ENCODE measurements at regions not wholly inside any gene's neighbourhood (a gene's known extent, or its start where the extent isn't known, plus 50 kb on each side); places are given as distances from the start of the nearest gene placed in this dataset.

- no peak for ATAC-seq
- TF ChIP-seq GLIS3 (CRISPR knock-in tag; IDR thresholded peaks at IDR 0.05) (no peak), ISL1 (CRISPR knock-in tag; IDR thresholded peaks at IDR 0.05) (no peak), ZFP30 (CRISPR knock-in tag; IDR thresholded peaks at IDR 0.05) (no peak), TCF4 (CRISPR knock-in tag; IDR thresholded peaks at IDR 0.05; ENCODE audit: borderline replicate concordance) (no peak), TSHZ2 (CRISPR knock-in tag; IDR thresholded peaks at IDR 0.05) (no peak), PATZ1 (CRISPR knock-in tag; IDR thresholded peaks at IDR 0.05; ENCODE audit: borderline replicate concordance) (no peak), ZNF70 (CRISPR knock-in tag; IDR thresholded peaks at IDR 0.05) (no peak), ARNTL (CRISPR knock-in tag; IDR thresholded peaks at IDR 0.05; ENCODE audit: borderline replicate concordance, low read depth) (no peak), ESRRG (CRISPR knock-in tag; IDR thresholded peaks at IDR 0.05) (no peak), SNAI2 (CRISPR knock-in tag; IDR thresholded peaks at IDR 0.05) (no peak), ZNF565 (CRISPR knock-in tag; conservative IDR thresholded peaks at IDR 0.05; ENCODE audit: low read depth) (no peak), RARB (CRISPR knock-in tag; IDR thresholded peaks at IDR 0.05) (no peak), ZFP3 (CRISPR knock-in tag; IDR thresholded peaks at IDR 0.05) (no peak), OSR1 (CRISPR knock-in tag; IDR thresholded peaks at IDR 0.05) (no peak), PPARA (CRISPR knock-in tag; IDR thresholded peaks at IDR 0.05; ENCODE audit: borderline replicate concordance) (no peak), ZNF8 (CRISPR knock-in tag; IDR thresholded peaks at IDR 0.05) (no peak)
These were observed 358.0 kb upstream of the ZEB2 start for GRCh38 chr2:144877893-144878292.

- TF ChIP-seq ZC3H10 (CRISPR knock-in tag; IDR thresholded peaks at IDR 0.05) (no peak), ZFP3 (CRISPR knock-in tag; IDR thresholded peaks at IDR 0.05) (no peak), ESRRG (CRISPR knock-in tag; IDR thresholded peaks at IDR 0.05) (no peak), ZNF70 (CRISPR knock-in tag; IDR thresholded peaks at IDR 0.05) (no peak), TCF4 (CRISPR knock-in tag; IDR thresholded peaks at IDR 0.05; ENCODE audit: borderline replicate concordance) (no peak), ZNF8 (CRISPR knock-in tag; IDR thresholded peaks at IDR 0.05) (no peak), SNAI2 (CRISPR knock-in tag; IDR thresholded peaks at IDR 0.05) (no peak), CREB5 (CRISPR knock-in tag; IDR thresholded peaks at IDR 0.05; ENCODE audit: low read depth) (no peak), BACH2 (CRISPR knock-in tag; IDR thresholded peaks at IDR 0.05; ENCODE audit: borderline replicate concordance) (no peak), PATZ1 (CRISPR knock-in tag; IDR thresholded peaks at IDR 0.05; ENCODE audit: borderline replicate concordance) (no peak), PPARA (CRISPR knock-in tag; IDR thresholded peaks at IDR 0.05; ENCODE audit: borderline replicate concordance) (no peak), ARNTL (CRISPR knock-in tag; IDR thresholded peaks at IDR 0.05; ENCODE audit: borderline replicate concordance, low read depth) (no peak), CSRNP3 (CRISPR knock-in tag; IDR thresholded peaks at IDR 0.05) (no peak), RARB (CRISPR knock-in tag; IDR thresholded peaks at IDR 0.05) (no peak), ISL1 (CRISPR knock-in tag; IDR thresholded peaks at IDR 0.05) (no peak), GLIS3 (CRISPR knock-in tag; IDR thresholded peaks at IDR 0.05) (no peak), ZNF565 (CRISPR knock-in tag; conservative IDR thresholded peaks at IDR 0.05; ENCODE audit: low read depth) (no peak)
- ATAC-seq = no peak
These were observed 356.1 kb upstream of the ZEB2 start for GRCh38 chr2:144876013-144876412.
